Fibroblast of the aortic adventitia (primary cell): ENCODE measurements at regions not wholly inside any gene's neighbourhood (a gene's known extent, or its start where the extent isn't known, plus 50 kb on each side); places are given as distances from the start of the nearest gene placed in this dataset.

Source experiments
- DNase-seq: peaks from one replicate; pipeline ENCODE4 v3.0.0-alpha.2; 2010; ENCODE audit warnings: low read depth
- H3K4me3 ChIP-seq: 2 replicates; pipeline ENCODE4 v1.5.1; 2011; ENCODE audit warnings: low read depth, mild to moderate bottlenecking, control low read depth, low read length, moderate library complexity
- CTCF ChIP-seq: IDR thresholded peaks from 2 replicates; pipeline ENCODE4 v1.5.1; 2011; ENCODE audit warnings: mild to moderate bottlenecking, low read length, control low read depth, inconsistent platforms; ENCODE audit not compliant: insufficient read depth

- TF ChIP-seq CTCF = no peak
- DNase-seq = no peak
- no peak overlapping the region for H3K4me3 ChIP-seq
Measured at GRCh38 chr1:219560856-219561255, 52.0 kb downstream of the ZC3H11B start.

GRCh38 chr1:219559899-219560298 lies 53.0 kb downstream of the ZC3H11B start:
- TF ChIP-seq CTCF = no peak
- DNase-seq = no peak
- H3K4me3 ChIP-seq = no peak overlapping the region

GRCh38 chr1:219555806-219556205 lies 57.1 kb downstream of the ZC3H11B start:
- H3K4me3 ChIP-seq = no peak overlapping the region
- DNase-seq = peak; percentile 96
- no peak for TF ChIP-seq CTCF

- DNase-seq = peak; percentile 91
- TF ChIP-seq CTCF = no peak
- no peak overlapping the region for H3K4me3 ChIP-seq
Measured at GRCh38 chr1:219555031-219555692, 57.7 kb downstream of the ZC3H11B start.

GRCh38 chr1:219553934-219554502 lies 58.9 kb downstream of the ZC3H11B start:
- TF ChIP-seq CTCF = no peak
- no peak overlapping the region for H3K4me3 ChIP-seq
- DNase-seq = peak; percentile 93

GRCh38 chr1:219550201-219550600 lies 62.7 kb downstream of the ZC3H11B start:
- TF ChIP-seq CTCF = no peak
- DNase-seq = peak; percentile 77
- no peak overlapping the region for H3K4me3 ChIP-seq
